ENCODE measurements at regions not wholly inside any gene's neighbourhood (a gene's known extent, or its start where the extent isn't known, plus 50 kb on each side); places are given as distances from the start of the nearest gene placed in this dataset.
"Not testable (repeated sequence)": the region's sequence is repeated elsewhere in the genome, so short reads cannot be mapped to it uniquely, and the experiment has no call there.

- H3K4me1 ChIP-seq (ENCODE audit: control insufficient read depth, insufficient read depth, low read length) = no peaks in the 10 kb centered on the region
- no peaks in the 10 kb centered on the region for H3K27me3 ChIP-seq (ENCODE audit: control insufficient read depth, insufficient read depth, low read length)
- H3K4me3 ChIP-seq (ENCODE audit: low read depth, low read length) = no peak overlapping the region
These were observed 697.8 kb upstream of the HS3ST1 start for GRCh38 chr4:12126474-12126873.

GRCh38 chr4:12124138-12124537 lies 695.4 kb upstream of the HS3ST1 start:
- no peaks in the 10 kb centered on the region for H3K9me3 ChIP-seq (ENCODE audit: control insufficient read depth, insufficient read depth, low read length)
- no peaks in the 10 kb centered on the region for H3K27me3 ChIP-seq (ENCODE audit: control insufficient read depth, insufficient read depth, low read length)
- H3K9ac ChIP-seq (ENCODE audit: low read depth, low read length) = no peak overlapping the region
- H3K36me3 ChIP-seq (ENCODE audit: control insufficient read depth, insufficient read depth, low read length) = no peaks in the 10 kb centered on the region
- H3K4me1 ChIP-seq (ENCODE audit: control insufficient read depth, insufficient read depth, low read length) = no peaks in the 10 kb centered on the region
- H3K4me3 ChIP-seq (ENCODE audit: low read depth, low read length) = no peak overlapping the region

More at GRCh38 chr4:12126474-12126873, 697.8 kb upstream of the HS3ST1 start:
- Histone ChIP-seq H3K9ac (ENCODE audit: low read depth, low read length) (no peak overlapping the region), H3K36me3 (ENCODE audit: control insufficient read depth, insufficient read depth, low read length) (no peaks in the 10 kb centered on the region), H3K9me3 (ENCODE audit: control insufficient read depth, insufficient read depth, low read length) (no peaks in the 10 kb centered on the region)

GRCh38 chr4:12123707-12124106 lies 695.0 kb upstream of the HS3ST1 start:
- Histone ChIP-seq H3K27me3 (ENCODE audit: control insufficient read depth, insufficient read depth, low read length) (no peaks in the 10 kb centered on the region), H3K4me3 (ENCODE audit: low read depth, low read length) (no peak overlapping the region), H3K9ac (ENCODE audit: low read depth, low read length) (no peak overlapping the region), H3K4me1 (ENCODE audit: control insufficient read depth, insufficient read depth, low read length) (no peaks in the 10 kb centered on the region), H3K36me3 (ENCODE audit: control insufficient read depth, insufficient read depth, low read length) (no peaks in the 10 kb centered on the region), H3K9me3 (ENCODE audit: control insufficient read depth, insufficient read depth, low read length) (no peaks in the 10 kb centered on the region)

- Histone ChIP-seq H3K9me3 (ENCODE audit: control insufficient read depth, insufficient read depth, low read length) (no peaks in the 10 kb centered on the region), H3K9ac (ENCODE audit: low read depth, low read length) (no peak overlapping the region)
These were observed 693.6 kb upstream of the HS3ST1 start for GRCh38 chr4:12122316-12122715.

GRCh38 chr4:12120968-12121367 lies 692.3 kb upstream of the HS3ST1 start:
- H3K36me3 ChIP-seq (ENCODE audit: control insufficient read depth, insufficient read depth, low read length) = no peaks in the 10 kb centered on the region
- H3K4me1 ChIP-seq (ENCODE audit: control insufficient read depth, insufficient read depth, low read length) = no peaks in the 10 kb centered on the region
- no peaks in the 10 kb centered on the region for H3K9me3 ChIP-seq (ENCODE audit: control insufficient read depth, insufficient read depth, low read length)

More at GRCh38 chr4:12122316-12122715, 693.6 kb upstream of the HS3ST1 start:
- Histone ChIP-seq H3K4me1 (ENCODE audit: control insufficient read depth, insufficient read depth, low read length) (no peaks in the 10 kb centered on the region), H3K36me3 (ENCODE audit: control insufficient read depth, insufficient read depth, low read length) (no peaks in the 10 kb centered on the region), H3K4me3 (ENCODE audit: low read depth, low read length) (no peak overlapping the region), H3K27me3 (ENCODE audit: control insufficient read depth, insufficient read depth, low read length) (no peaks in the 10 kb centered on the region)

GRCh38 chr4:12118651-12119213 lies 690.0 kb upstream of the HS3ST1 start:
- no peaks in the 10 kb centered on the region for H3K9me3 ChIP-seq (ENCODE audit: control insufficient read depth, insufficient read depth, low read length)
- H3K4me3 ChIP-seq (ENCODE audit: low read depth, low read length) = no peak overlapping the region
- H3K4me1 ChIP-seq (ENCODE audit: control insufficient read depth, insufficient read depth, low read length) = no peaks in the 10 kb centered on the region
- H3K27me3 ChIP-seq (ENCODE audit: control insufficient read depth, insufficient read depth, low read length) = no peaks in the 10 kb centered on the region
- H3K36me3 ChIP-seq (ENCODE audit: control insufficient read depth, insufficient read depth, low read length) = no peaks in the 10 kb centered on the region
- H3K9ac ChIP-seq (ENCODE audit: low read depth, low read length) = no peak overlapping the region

More at GRCh38 chr4:12120968-12121367, 692.3 kb upstream of the HS3ST1 start:
- no peak overlapping the region for H3K4me3 ChIP-seq (ENCODE audit: low read depth, low read length)
- H3K9ac ChIP-seq (ENCODE audit: low read depth, low read length) = no peak overlapping the region
- H3K27me3 ChIP-seq (ENCODE audit: control insufficient read depth, insufficient read depth, low read length) = no peaks in the 10 kb centered on the region

- H3K36me3 ChIP-seq (ENCODE audit: control insufficient read depth, insufficient read depth, low read length) = no peaks in the 10 kb centered on the region
- H3K9me3 ChIP-seq (ENCODE audit: control insufficient read depth, insufficient read depth, low read length) = no peaks in the 10 kb centered on the region
- H3K4me1 ChIP-seq (ENCODE audit: control insufficient read depth, insufficient read depth, low read length) = no peaks in the 10 kb centered on the region
These were observed 687.4 kb upstream of the HS3ST1 start for GRCh38 chr4:12116009-12116552.

GRCh38 chr4:12110627-12111026 lies 681.9 kb upstream of the HS3ST1 start:
- Histone ChIP-seq H3K4me1 (ENCODE audit: control insufficient read depth, insufficient read depth, low read length) (no peaks in the 10 kb centered on the region), H3K9ac (ENCODE audit: low read depth, low read length) (no peak overlapping the region), H3K4me3 (ENCODE audit: low read depth, low read length) (no peak overlapping the region), H3K27me3 (ENCODE audit: control insufficient read depth, insufficient read depth, low read length) (no peaks in the 10 kb centered on the region), H3K36me3 (ENCODE audit: control insufficient read depth, insufficient read depth, low read length) (no peaks in the 10 kb centered on the region), H3K9me3 (ENCODE audit: control insufficient read depth, insufficient read depth, low read length) (no peaks in the 10 kb centered on the region)

More at GRCh38 chr4:12116009-12116552, 687.4 kb upstream of the HS3ST1 start:
- Histone ChIP-seq H3K4me3 (ENCODE audit: low read depth, low read length) (no peak overlapping the region), H3K9ac (ENCODE audit: low read depth, low read length) (no peak overlapping the region), H3K27me3 (ENCODE audit: control insufficient read depth, insufficient read depth, low read length) (no peaks in the 10 kb centered on the region)

GRCh38 chr4:12109056-12109455 lies 680.4 kb upstream of the HS3ST1 start:
- H3K9me3 ChIP-seq (ENCODE audit: control insufficient read depth, insufficient read depth, low read length); H3K4me1 ChIP-seq (ENCODE audit: control insufficient read depth, insufficient read depth, low read length); H3K9ac ChIP-seq (ENCODE audit: low read depth, low read length); H3K4me3 ChIP-seq (ENCODE audit: low read depth, low read length); H3K36me3 ChIP-seq (ENCODE audit: control insufficient read depth, insufficient read depth, low read length); H3K27me3 ChIP-seq (ENCODE audit: control insufficient read depth, insufficient read depth, low read length): not testable (repeated sequence)

GRCh38 chr4:12105519-12105918 lies 676.8 kb upstream of the HS3ST1 start:
- no peaks in the 10 kb centered on the region for H3K9me3 ChIP-seq (ENCODE audit: control insufficient read depth, insufficient read depth, low read length)
- no peaks in the 10 kb centered on the region for H3K27me3 ChIP-seq (ENCODE audit: control insufficient read depth, insufficient read depth, low read length)
- H3K36me3 ChIP-seq (ENCODE audit: control insufficient read depth, insufficient read depth, low read length) = no peaks in the 10 kb centered on the region
- H3K4me3 ChIP-seq (ENCODE audit: low read depth, low read length) = no peak overlapping the region
- no peak overlapping the region for H3K9ac ChIP-seq (ENCODE audit: low read depth, low read length)
- H3K4me1 ChIP-seq (ENCODE audit: control insufficient read depth, insufficient read depth, low read length) = no peaks in the 10 kb centered on the region

GRCh38 chr4:12089920-12090319 lies 661.2 kb upstream of the HS3ST1 start:
- H3K36me3 ChIP-seq (ENCODE audit: control insufficient read depth, insufficient read depth, low read length); H3K27me3 ChIP-seq (ENCODE audit: control insufficient read depth, insufficient read depth, low read length); H3K4me3 ChIP-seq (ENCODE audit: low read depth, low read length); H3K9ac ChIP-seq (ENCODE audit: low read depth, low read length); H3K9me3 ChIP-seq (ENCODE audit: control insufficient read depth, insufficient read depth, low read length); H3K4me1 ChIP-seq (ENCODE audit: control insufficient read depth, insufficient read depth, low read length): not testable (repeated sequence)

GRCh38 chr4:12084690-12085089 lies 656.0 kb upstream of the HS3ST1 start:
- H3K4me1 ChIP-seq (ENCODE audit: control insufficient read depth, insufficient read depth, low read length) = no peaks in the 10 kb centered on the region
- H3K36me3 ChIP-seq (ENCODE audit: control insufficient read depth, insufficient read depth, low read length) = no peaks in the 10 kb centered on the region
- no peak overlapping the region for H3K9ac ChIP-seq (ENCODE audit: low read depth, low read length)
- no peak overlapping the region for H3K4me3 ChIP-seq (ENCODE audit: low read depth, low read length)
- H3K27me3 ChIP-seq (ENCODE audit: control insufficient read depth, insufficient read depth, low read length) = no peaks in the 10 kb centered on the region
- no peaks in the 10 kb centered on the region for H3K9me3 ChIP-seq (ENCODE audit: control insufficient read depth, insufficient read depth, low read length)

All from iPS-15b (cell line).